DND-41 (cell line): ENCODE measurements at regions not wholly inside any gene's neighbourhood (a gene's known extent, or its start where the extent isn't known, plus 50 kb on each side); places are given as distances from the start of the nearest gene placed in this dataset.

Experiments
- ATAC-seq: fragments of 200-7000 bp; cut with Tn5 transposase; 3 replicates; pipeline ENCODE4 v1.9.1; 2021; ENCODE audit warnings: low read depth; ENCODE audit not compliant: insufficient read depth
- DNase-seq: peaks from one replicate; pipeline ENCODE4 v3.0.0-alpha.2; 2020
- H2AFZ ChIP-seq: 2 replicates; pipeline ENCODE4 v1.6.0; 2012; ENCODE audit warnings: low read depth, low read length
- H3K27ac ChIP-seq: 2 replicates; pipeline ENCODE4 v1.5.1; 2012; ENCODE audit warnings: low read length, inconsistent platforms
- H3K27me3 ChIP-seq: fragments of 200-600 bp; sonication (generic); 2 replicates; pipeline ENCODE4 v1.6.0; 2012; ENCODE audit warnings: low read length, mild to moderate bottlenecking, inconsistent platforms; ENCODE audit not compliant: insufficient read depth, poor library complexity
- H3K36me3 ChIP-seq: 2 replicates; pipeline ENCODE4 v1.5.1; 2012; ENCODE audit warnings: low read length, inconsistent platforms; ENCODE audit not compliant: insufficient read depth
- H3K4me1 ChIP-seq: 2 replicates; pipeline ENCODE4 v1.5.1; 2012; ENCODE audit warnings: mild to moderate bottlenecking, low read length; ENCODE audit not compliant: insufficient read depth
- H3K4me2 ChIP-seq: 2 replicates; pipeline ENCODE4 v1.6.0; 2012; ENCODE audit warnings: mild to moderate bottlenecking, moderate library complexity, low read length, inconsistent platforms; ENCODE audit not compliant: insufficient read depth
- H3K4me3 ChIP-seq, 2 experiments: fragments of 200-600 bp in 1 of 2; shearing (Covaris generic) in 1 of 2; 2 replicates each; pipeline ENCODE4 v1.5.1; 2012 to 2016; ENCODE audit warnings: inconsistent platforms in 2 of 2, low read length in 2 of 2, mild to moderate bottlenecking in 2 of 2, low read depth in 1 of 2, moderate library complexity in 1 of 2
- H3K79me2 ChIP-seq: 2 replicates; pipeline ENCODE4 v1.6.0; 2012; ENCODE audit warnings: low read length, inconsistent platforms; ENCODE audit not compliant: insufficient read depth
- H3K9ac ChIP-seq: 2 replicates; pipeline ENCODE4 v1.6.0; 2012; ENCODE audit warnings: low read depth, mild to moderate bottlenecking, inconsistent platforms, low read length, moderate library complexity
- H3K9me3 ChIP-seq: 2 replicates; pipeline ENCODE4 v1.5.1; 2012; ENCODE audit warnings: low read length, moderate library complexity, mild to moderate bottlenecking, inconsistent platforms; ENCODE audit not compliant: insufficient read depth, severe bottlenecking
- H4K20me1 ChIP-seq: 2 replicates; pipeline ENCODE4 v1.6.0; 2012; ENCODE audit warnings: low read length; ENCODE audit not compliant: insufficient read depth
- EZH2 ChIP-seq: IDR thresholded peaks from 3 replicates; pipeline ENCODE4 v1.6.1; 2012; ENCODE audit warnings: borderline replicate concordance, low read depth, mild to moderate bottlenecking, moderate library complexity, low read length, inconsistent platforms; ENCODE audit not compliant: severe bottlenecking
- TF ChIP-seq, protein P1 (sequence below): IDR thresholded peaks from 2 replicates; pipeline ENCODE4 v1.5.1; 2012; ENCODE audit warnings: borderline replicate concordance, low read length, moderate library complexity, mild to moderate bottlenecking; ENCODE audit not compliant: poor library complexity, severe bottlenecking; ENCODE audit errors: extremely low read depth

DNA sequence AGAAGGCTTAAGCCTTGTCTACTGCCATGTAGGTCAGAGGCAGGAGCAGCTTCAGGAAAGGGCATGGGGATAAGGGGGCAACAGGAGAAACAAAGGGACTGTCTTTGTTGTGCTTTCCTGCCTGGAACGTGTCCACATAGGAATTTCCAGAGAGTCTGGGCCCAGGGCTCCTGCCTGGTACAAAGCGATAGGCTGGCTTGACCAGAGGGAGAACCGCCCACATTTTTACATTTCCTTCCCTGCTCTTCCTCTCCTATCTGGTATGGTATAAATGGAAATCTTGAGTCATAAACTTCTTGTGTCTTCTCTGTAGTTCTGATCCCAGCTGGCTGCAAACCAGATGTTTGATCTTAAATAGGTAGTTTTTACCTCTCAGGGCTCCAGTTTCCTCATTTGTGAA is 414.8 kb downstream of the HRH4 start:
- Histone ChIP-seq H3K9me3 (no peaks in the 10 kb centered on the region), H2AFZ (no peak overlapping the region), H3K4me3 (no peak overlapping the region), H3K27ac (no peak overlapping the region), H4K20me1 (no peaks in the 10 kb centered on the region), H3K4me2 (no peak overlapping the region), H3K79me2 (no peaks in the 10 kb centered on the region), H3K9ac (no peak overlapping the region), H3K27me3 (peaks cover 2% of the 10 kb centered on the region), H3K36me3 (no peaks in the 10 kb centered on the region), H3K4me1 (no peaks in the 10 kb centered on the region)
- DNase-seq: no peak
- no peak for ATAC-seq
- TF ChIP-seq, protein P1, sequence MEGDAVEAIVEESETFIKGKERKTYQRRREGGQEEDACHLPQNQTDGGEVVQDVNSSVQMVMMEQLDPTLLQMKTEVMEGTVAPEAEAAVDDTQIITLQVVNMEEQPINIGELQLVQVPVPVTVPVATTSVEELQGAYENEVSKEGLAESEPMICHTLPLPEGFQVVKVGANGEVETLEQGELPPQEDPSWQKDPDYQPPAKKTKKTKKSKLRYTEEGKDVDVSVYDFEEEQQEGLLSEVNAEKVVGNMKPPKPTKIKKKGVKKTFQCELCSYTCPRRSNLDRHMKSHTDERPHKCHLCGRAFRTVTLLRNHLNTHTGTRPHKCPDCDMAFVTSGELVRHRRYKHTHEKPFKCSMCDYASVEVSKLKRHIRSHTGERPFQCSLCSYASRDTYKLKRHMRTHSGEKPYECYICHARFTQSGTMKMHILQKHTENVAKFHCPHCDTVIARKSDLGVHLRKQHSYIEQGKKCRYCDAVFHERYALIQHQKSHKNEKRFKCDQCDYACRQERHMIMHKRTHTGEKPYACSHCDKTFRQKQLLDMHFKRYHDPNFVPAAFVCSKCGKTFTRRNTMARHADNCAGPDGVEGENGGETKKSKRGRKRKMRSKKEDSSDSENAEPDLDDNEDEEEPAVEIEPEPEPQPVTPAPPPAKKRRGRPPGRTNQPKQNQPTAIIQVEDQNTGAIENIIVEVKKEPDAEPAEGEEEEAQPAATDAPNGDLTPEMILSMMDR: no peak
- TF ChIP-seq EZH2: no peak

DNA sequence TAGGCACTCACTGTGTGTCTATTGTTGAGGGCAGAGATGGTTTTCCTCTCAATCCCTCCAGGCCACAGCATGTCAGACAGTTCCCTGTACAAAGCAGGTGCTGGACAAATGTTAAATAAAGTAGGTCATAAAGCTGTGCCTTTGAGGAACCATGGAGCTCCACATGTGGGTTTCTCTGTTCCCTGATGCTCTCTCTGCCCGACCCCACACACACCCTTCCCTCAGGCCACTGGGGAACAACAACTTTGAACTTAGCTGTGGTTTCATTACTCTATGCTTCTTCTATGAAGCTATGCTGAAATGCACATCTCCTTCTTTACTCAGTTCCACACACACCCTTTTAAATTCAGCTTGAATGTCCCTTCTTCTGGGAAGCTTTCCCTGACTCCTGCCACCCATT is 415.3 kb downstream of the HRH4 start:
- no peak overlapping the region for H3K4me2 ChIP-seq
- H3K4me3 ChIP-seq: no peak overlapping the region
- H4K20me1 ChIP-seq: no peaks in the 10 kb centered on the region
- H3K9ac ChIP-seq: no peak overlapping the region
- H3K36me3 ChIP-seq: no peaks in the 10 kb centered on the region
- H3K79me2 ChIP-seq: no peaks in the 10 kb centered on the region
- H3K27me3 ChIP-seq: peaks cover 2% of the 10 kb centered on the region
- H2AFZ ChIP-seq: no peak overlapping the region
- ATAC-seq (no peak), DNase-seq (no peak)
- no peaks in the 10 kb centered on the region for H3K9me3 ChIP-seq
- TF ChIP-seq, protein P1: no peak
- TF ChIP-seq EZH2: no peak
- H3K4me1 ChIP-seq: no peaks in the 10 kb centered on the region
- H3K27ac ChIP-seq: no peak overlapping the region

DNA sequence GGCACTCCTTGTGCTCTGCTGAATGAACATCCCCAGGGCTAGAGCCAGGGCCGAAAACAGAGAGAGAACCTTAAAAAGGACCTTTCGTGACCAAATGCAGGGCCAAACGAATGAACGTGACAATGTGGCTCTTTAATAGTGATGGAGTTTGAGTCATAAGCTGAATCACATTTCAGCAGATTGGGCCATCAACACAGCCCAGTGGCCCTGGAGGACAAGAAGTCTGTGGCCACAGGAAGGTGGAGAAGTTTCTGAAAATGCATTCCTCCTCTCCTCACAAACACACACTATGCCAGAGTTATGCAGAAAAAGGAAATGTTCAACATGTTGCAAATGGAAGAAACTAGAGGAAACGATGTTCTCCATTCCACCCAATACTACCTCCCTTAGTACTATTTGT is 415.8 kb downstream of the HRH4 start:
- H3K4me1 ChIP-seq: no peaks in the 10 kb centered on the region
- no peak overlapping the region for H2AFZ ChIP-seq
- H3K4me2 ChIP-seq: no peak overlapping the region
- ATAC-seq (no peak), DNase-seq (no peak)
- peaks cover 2% of the 10 kb centered on the region for H3K27me3 ChIP-seq
- TF ChIP-seq, protein P1: no peak
- no peak for TF ChIP-seq EZH2
- H3K9me3 ChIP-seq: no peaks in the 10 kb centered on the region
- H3K27ac ChIP-seq: no peak overlapping the region
- no peaks in the 10 kb centered on the region for H3K36me3 ChIP-seq
- no peak overlapping the region for H3K4me3 ChIP-seq
- H3K79me2 ChIP-seq: no peaks in the 10 kb centered on the region
- H4K20me1 ChIP-seq: no peaks in the 10 kb centered on the region
- no peak overlapping the region for H3K9ac ChIP-seq

DNA sequence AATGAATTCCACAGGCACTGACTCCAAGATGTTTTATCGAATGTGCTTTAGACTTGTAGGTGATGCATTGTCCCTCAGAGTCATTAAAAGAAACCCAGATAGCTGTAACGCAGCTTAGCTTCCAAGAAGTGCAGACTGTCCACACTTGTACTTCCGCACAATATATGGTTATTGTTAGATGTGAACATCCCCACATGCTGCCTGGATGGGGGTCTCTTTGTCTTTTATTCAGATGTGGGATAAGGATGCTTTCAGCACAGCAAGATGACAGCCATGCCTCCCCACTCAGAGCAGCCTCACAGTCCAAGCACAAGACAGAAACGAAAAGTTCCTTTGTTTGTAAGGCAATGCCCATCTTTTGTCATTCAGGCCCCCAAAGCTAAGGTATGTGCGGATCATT is 416.6 kb downstream of the HRH4 start:
- Histone ChIP-seq H4K20me1 (no peaks in the 10 kb centered on the region), H3K27me3 (no peaks in the 10 kb centered on the region), H3K4me2 (no peak overlapping the region), H3K9ac (no peak overlapping the region), H3K36me3 (no peaks in the 10 kb centered on the region), H3K27ac (no peak overlapping the region), H2AFZ (no peak overlapping the region), H3K4me1 (no peaks in the 10 kb centered on the region), H3K79me2 (no peaks in the 10 kb centered on the region), H3K9me3 (no peaks in the 10 kb centered on the region), H3K4me3 (no peak overlapping the region)
- DNase-seq: no peak
- TF ChIP-seq, protein P1: no peak
- TF ChIP-seq EZH2: no peak
- no peak for ATAC-seq
